GM21529 (cell line): ENCODE measurements at regions not wholly inside any gene's neighbourhood (a gene's known extent, or its start where the extent isn't known, plus 50 kb on each side); places are given as distances from the start of the nearest gene placed in this dataset.
"Not testable (repeated sequence)": the region's sequence is repeated elsewhere in the genome, so short reads cannot be mapped to it uniquely, and the experiment has no call there.

Experiments used
- ATAC-seq: cut with Tn5 transposase; IDR thresholded peaks from one replicate; pipeline ENCODE4 v1.9.1; 2021; ENCODE audit not compliant: unreplicated experiment

DNA sequence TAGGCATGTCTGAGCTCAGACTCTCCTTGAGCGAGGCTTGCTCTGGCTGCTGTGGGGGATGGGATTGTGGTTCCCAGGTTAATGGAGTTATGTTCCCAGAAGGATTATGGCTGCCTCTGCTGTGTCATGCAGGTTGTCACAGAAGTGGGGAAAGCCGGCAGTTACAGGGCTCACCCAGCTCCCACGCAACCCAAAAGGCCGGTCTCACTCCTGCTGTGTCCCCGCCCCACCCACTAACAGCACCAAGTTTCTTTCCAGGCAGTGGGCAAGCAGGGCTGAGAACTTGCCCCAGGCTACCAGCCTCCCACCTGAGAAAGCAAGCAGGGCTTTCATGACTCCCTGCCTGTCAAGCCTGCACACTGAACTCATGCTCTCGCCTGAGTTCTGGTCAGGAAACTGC, 750.5 kb downstream of the FRK start:
- ATAC-seq, result no peak

DNA sequence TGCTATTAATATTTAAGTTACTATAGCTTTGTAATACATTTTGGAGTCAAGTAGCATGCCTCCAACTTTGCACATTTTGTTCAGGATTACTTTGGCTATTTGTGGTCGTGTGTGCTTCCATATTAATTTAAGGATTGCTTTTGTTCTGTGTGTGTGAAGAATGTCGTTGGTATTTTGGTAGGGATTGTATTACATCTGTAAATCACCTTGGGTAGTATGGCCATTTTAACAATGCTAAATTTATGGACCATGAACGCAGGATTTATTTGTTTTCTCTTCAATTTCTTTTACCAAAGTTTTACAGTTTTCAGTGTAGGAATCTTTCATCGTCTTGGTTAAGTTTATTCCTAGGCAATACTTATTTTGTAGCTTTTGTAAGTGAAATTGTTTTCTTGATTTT, 758.0 kb downstream of the FRK start:
- ATAC-seq, result no peak

DNA sequence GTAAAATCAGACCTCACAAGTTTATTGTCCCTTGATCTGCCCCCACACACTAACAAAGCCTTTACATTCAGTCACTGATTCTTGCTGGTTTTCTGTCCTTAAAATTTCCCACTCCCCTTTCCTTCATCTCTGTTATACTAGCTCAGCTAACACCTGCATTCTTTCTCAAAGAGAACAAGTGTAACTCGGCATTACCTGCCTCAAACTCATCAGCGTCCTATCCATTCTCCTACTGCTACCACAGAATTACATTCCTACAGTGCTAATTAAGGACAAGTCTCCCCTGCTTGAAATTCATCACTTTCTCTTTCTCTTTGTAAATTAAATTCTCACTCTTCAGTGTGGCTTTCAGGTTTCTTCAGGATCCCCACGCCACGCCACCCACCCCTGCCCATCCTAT, 773.2 kb downstream of the FRK start:
- ATAC-seq, result no peak

DNA sequence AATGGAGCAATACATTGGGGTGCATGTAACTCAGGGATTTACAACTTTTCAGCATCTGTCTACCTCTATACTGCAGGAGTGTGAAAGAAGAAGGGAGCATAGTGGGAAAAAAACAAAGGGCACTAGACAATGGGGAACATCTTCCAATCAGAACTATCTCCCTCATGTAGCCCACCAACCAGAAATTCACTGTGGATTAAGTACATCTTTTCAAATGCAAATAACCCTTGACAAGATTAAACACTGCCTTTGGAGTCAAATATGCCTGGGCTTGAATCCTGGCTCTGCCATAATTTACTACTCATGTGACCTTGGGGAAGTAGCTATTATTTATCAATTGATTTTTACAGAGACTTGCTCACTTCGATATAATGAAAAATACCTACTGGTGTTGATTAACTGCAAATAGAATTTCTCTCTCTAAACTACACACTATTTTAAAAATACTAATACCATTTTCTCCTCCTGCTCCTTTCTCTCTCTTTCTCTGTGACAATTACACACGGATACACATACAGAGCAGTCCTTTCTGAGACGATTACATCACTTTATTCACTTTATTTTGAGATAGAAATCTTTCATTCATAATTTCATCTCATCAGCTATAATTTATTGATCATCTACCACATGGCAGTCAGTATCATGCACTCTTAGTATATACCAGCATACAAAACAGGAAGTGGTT, 783.7 kb downstream of the FRK start:
- no peak for ATAC-seq

DNA sequence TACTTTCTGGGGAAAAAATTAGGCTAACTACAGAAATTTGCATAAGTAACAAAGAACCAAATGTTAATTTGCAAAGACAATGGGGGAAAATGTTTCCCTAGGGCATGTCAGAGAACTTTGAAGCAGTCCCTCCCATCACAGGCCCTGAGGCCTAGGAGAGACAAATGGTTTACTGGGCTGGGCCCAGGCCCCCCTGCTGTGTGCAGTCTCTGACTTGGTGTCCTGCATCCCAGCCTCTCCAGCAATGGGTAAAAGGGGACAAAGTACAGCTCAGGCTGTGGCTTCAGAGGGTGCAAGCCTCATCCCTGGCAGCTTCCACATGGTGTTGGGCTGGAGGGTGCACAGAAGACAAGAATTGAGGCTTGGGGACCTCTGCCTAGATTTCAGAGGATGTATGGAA, 788.4 kb downstream of the FRK start:
- no peak for ATAC-seq

DNA sequence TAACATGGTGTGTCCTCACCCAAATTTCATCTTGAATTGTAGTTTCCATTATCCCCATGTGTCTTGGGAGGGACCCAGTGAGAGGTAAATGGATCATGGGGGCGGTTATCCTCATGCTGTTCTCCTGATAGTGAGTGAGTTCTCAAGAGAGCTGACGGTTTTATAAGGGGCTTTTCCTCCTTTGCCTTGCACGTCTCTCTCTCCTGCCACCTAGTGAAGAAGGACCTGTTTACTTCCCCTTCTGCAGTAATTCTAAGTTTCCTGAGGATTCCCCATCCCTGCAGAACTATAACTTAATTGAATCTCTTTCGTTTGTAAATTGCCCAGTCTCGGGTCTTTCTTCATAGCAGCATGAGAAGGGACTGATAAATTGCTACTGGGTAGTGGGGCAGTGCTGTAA, 789.3 kb downstream of the FRK start:
- no peak for ATAC-seq

DNA sequence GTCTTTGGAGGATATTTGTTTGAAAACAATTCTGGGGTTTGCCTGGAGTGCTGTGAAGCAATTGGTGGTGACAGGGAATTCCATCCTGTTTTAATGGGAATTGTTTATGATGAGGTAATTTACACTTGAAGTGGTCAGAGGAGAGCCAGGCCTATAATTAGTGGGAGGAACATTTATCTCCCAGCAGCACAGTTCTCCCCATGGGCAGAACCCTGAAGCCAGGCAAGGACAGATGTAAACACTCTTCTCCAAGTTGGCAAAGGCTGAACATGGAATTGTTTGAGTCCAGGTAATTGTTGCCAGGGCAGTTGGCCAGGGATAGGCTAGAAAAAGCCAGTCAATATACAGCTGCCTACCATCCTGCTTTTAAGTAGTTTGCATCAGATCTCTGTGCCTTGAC, 789.7 kb downstream of the FRK start:
- ATAC-seq, result no peak

DNA sequence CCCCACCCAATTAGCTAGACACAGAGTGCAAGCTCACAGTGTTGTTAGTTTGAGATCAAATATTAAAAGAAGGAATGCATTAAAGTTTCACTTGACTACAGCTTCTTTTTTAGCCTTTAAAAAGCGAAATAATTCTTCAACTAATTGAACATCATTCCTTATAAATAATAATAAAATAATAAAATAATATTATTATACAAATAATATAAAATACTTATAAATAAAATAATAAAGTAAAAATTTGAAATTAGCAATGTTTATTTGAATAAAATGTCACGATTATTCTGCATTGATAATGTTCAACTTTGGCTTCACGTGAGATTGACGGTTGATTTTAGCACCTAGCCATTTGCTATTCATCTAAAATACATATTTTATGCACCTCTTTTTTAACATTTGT, 819.3 kb downstream of the FRK start:
- no peak for ATAC-seq

DNA sequence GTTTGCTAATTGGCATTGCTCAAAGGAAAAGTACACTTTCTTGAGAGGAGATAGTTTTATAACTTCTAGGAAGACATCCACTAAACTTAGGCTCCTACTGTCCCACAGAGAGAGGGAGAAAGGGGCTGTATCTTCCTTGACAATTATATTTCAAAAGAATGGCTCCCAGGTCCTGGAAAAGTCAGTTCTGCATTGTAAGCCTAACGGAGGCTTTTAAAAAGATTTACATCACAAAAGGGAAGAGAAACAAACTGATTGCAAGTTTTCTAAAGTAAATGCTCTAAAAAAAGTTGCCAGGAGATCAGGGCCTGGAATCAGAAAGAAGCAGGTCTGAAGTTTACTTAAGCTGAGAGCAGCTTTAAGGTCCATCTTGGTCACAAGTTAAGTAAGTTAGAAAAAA, 839.5 kb downstream of the FRK start:
- ATAC-seq, result no peak

DNA sequence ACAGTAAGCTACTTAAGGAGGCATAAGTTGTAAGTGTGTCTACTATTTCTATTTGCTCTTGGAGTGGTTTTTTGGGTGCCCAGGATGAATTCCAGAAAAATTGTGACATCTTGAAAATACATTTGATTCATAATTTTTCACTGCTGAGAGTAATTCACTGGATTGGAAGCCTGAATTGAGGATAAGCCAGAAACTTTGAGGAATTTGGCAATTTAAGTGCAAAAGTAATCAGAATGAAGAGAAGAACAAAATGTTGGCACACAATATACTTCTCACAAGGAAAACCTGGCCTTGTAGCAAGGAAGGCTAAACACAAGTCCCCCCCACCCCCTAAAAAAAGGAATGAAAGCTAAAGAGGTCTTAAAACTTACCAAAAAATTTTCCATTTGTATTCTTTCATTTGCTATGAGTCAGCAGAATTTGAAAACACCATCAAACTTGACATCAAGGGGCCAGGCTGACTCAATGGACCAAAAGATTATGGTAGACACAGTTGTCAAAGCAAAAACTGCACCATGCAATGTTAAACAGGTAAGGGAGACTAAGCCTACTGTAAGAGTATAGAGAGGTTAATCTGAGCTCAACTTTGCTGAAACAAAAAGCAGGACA, 840.0 kb downstream of the FRK start:
- no peak for ATAC-seq

DNA sequence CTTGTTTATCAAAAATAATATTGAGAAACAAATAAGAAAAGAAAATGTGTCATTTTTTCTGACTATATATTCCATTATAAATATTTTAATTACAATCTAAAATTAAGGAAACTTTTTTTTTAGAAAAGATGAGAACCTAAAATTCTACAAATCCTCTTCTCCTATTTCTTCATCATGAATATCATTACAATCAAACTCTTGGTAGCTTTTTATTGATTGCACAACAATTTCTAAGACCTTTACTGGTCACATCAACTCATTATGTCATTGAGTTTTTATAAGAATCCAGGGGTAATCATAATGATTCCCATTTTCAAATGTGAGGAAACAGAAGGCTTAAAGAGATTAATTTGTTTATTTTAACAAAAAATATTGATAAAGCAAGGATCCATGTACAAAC, 841.0 kb downstream of the FRK start:
- no peak for ATAC-seq

DNA sequence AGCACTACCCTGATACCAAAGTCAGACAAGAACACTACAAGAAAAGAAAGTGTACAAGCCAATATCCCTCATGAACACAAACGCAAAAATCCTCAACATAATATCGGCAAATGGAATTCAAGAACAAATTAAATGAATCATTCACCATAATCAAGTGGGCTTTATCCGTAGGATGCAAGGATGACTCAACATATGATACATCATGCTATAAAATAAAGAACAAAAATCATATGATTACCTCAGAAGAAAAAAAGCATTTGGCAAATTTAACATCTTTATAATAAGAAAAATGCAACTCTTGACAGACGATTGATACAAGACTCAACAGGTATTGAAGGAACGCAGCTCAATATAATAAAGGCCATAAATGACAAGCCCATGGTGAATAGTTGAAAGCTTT, 843.9 kb downstream of the FRK start:
- no peak for ATAC-seq

DNA sequence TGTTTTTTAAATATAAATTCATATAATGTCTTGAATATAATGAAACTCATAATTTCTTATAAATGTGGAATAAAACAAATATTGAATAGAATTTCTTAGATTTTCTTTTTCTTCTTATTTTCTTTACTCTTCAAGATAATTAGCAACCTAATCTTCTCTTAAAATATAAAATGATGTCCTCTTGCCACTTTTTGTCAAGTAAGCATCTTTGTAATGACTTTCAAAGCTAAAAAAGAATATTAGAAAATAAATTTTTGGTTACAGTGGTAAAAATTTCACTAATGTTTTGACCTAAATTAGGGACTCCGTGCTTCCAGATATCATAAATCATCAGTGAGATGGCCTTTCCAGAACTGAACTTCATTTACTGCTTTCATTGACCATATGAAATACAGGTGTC, 846.4 kb downstream of the FRK start:
- no peak for ATAC-seq

DNA sequence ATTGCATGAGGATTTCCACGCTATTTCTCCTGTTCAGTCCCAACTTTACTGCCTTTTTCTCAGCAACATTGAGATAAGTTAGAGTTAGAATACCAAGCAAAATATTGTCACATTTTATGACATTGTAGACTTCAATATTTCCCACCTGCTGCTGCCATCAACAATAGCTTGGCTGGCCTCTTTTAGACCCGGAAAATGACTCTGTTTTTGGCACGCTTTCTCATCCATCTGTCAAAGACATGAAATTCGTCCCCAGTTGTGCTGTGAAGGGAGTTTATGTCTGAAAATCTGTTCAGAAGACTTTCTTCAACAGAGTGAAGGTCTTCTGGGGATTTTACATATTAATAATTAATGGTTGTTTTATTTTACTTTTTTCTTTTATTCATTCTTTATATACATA, 857.3 kb downstream of the FRK start:
- no peak for ATAC-seq

DNA sequence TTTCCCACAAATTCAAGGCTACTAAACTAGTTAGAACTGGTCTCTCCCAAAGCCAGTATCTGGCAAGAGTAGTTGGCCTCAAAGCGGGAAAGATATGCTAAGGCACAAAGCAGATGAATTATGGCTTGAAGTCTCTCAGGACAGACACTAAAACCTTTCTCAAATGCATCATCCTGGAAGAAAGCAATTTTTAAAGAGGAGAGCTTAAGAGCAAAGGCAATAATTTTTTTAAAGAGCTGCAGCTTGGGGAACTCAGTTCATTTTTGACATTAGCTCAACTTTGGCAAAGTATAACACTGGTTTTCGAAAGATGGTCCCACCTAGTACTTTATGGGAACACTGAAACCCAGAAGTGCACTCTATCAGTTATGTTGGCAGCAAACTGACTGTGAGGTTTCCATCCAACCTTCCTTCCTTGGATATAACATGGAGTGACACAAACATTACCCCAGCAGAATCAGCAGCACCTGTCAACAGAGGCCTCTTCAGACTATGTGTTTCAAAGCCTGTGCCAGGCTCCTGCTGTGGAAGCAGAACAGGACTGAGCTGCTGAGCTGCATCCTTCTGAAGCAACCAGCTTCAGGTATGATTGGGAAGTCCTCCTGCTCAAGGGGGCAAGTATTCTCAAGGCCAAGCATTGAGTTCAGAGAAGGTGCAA, 852.3 kb upstream of the HS3ST5 start:
- no peak for ATAC-seq

DNA sequence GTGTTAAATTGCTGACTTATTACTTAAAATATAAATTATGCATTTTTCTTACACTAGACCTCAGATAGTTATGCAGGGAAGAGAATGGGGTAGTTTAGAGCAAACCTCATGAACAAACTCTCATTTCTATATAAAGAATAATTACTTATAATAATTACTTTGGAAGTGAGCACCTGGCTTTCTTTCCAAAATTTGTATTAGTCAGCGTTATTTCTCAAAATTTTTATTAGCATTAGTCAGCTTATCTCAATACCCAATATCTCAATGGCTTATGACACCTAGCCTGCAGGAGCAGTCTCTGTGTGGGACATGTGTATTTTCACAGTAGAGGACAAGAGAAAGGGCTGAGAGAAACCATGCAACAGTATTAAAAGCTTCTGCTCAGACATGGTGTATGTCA, 849.2 kb upstream of the HS3ST5 start:
- no peak for ATAC-seq

DNA sequence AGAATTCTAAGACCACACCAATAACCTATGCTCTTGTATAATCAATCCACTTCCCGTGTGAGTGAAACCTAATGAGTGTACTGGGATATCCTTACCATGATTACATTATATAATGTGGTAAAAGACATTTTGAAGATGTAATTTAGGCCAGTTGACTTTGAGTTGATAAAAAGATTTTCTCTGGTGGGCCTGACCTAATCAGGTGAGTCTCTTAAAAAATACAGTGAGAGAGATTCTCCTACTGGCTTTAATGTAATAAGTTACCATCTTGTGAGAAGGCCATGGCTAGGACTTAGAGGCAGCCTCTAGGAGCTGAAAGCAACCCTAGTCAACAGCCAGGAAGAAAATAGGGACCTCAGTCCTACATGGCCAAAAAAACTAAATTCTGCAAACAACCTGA, 847.7 kb upstream of the HS3ST5 start:
- ATAC-seq, result no peak

DNA sequence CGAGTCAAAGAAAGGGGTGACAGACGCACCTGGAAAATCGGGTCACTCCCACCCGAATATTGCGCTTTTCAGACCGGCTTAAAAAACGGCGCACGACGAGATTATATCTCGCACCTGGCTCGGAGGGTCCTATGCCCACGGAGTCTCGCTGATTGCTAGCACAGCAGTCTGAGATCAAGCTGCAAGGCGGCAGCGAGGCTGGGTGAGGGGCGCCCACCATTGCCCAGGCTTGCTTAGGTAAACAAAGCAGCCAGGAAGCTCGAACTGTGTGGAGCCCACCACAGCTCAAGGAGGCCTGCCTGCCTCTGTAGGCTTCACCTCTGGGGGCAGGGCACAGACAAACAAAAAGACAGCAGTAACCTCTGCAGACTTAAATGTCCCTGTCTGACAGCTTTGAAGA, 832.6 kb upstream of the HS3ST5 start:
- ATAC-seq, result not testable (repeated sequence)

DNA sequence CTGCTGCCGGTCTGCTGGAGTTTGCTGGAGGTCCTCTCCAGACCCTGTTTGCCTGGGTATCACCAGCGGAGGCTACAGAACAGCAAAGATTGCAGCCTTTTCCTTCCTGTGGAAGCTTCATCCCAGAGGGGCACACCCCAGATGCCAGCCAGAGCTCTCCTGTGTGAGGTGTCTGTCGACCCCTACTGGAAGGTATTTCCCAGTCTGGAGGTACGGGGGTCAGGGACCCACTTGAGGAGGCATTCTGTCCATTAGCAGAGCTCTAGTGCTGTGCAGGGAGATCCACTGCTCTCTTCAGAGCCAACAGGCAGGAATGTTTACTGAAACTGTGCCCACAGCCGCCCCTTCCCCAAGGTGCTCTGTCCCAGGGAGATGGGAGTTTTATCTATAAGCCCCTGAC, 823.1 kb upstream of the HS3ST5 start:
- not testable (repeated sequence) for ATAC-seq

DNA sequence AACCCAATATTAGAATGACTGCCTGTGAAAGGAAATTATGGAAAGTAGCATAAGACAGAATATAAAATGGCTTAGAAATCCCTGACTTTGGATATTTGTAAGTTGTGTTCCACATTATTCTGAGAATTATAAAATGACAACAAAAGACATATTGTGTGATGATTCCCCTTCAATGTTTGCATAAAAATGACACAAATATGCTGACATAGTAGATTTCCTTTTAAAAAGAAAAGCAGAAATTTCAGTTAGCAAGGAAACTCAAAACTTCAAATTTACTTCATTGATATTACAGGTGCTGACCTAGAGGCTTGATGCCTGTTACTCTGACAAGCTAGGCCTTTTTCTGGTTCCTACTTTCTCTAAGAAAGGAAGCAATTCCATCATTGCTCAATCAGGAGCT, 816.9 kb upstream of the HS3ST5 start:
- ATAC-seq, result no peak

DNA sequence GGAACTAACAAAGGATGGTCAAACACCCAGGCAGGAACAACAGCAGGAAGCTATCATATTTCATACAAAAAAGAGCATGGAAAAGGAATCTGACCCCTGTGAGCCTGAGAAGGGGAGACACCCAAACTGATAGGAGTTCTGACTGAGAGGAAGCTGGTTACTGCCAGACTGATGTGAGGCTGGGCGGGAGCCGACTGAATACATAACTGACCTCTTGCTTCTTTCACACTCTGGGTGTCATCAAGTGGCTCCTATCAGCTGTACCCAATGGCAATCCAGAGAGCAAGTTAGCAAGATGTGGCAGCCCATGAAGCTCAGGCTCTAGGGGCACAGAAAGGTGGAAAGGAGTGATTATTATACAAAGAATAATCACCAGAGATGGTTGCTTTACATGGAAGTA, 795.1 kb upstream of the HS3ST5 start:
- ATAC-seq, result no peak

DNA sequence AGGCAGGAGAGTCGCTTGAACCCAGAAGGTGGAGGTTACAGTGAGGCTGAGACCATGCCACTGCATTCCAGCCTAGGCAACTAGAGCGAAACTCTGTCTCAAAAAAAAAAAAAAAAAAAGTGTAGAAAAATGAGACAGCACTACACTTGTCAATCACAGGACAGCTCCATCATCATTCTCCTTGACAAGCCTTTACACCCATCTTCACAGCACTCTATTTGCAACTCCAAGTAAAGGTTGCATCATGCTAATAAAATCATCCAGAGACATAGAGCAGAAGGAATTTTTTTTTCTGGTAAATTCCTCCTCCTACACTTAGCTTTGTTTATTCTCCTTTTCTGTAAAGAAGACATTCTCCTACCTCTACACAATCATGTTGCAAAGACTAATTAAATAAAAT, 791.0 kb upstream of the HS3ST5 start:
- ATAC-seq, result no peak
